NCI-H2029 (cell line): ENCODE measurements at regions not wholly inside any gene's neighbourhood (a gene's known extent, or its start where the extent isn't known, plus 50 kb on each side); places are given as distances from the start of the nearest gene placed in this dataset.

Experiments used
- DNase-seq: peaks from one replicate; lab custom pipeline; 2025; lab: John Stamatoyannopoulos, UW

GRCh38 chr12:130017591-130018449 lies 114.0 kb upstream of the TMEM132D start:
- DNase-seq: no peak

- DNase-seq: no peak
Observed at GRCh38 chr12:130018614-130019013, 114.8 kb upstream of the TMEM132D start.

GRCh38 chr12:130026608-130027176 lies 122.9 kb upstream of the TMEM132D start:
- no peak for DNase-seq

- no peak for DNase-seq
Observed at GRCh38 chr12:130027798-130028197, 124.0 kb upstream of the TMEM132D start.

GRCh38 chr12:130029151-130029550 lies 125.3 kb upstream of the TMEM132D start:
- DNase-seq: no peak

GRCh38 chr12:130031041-130031440 lies 127.2 kb upstream of the TMEM132D start:
- no peak for DNase-seq

GRCh38 chr12:130031571-130032189 lies 127.9 kb upstream of the TMEM132D start:
- peak; percentile 48 for DNase-seq

- DNase-seq: peak; percentile 62
Observed at GRCh38 chr12:130041983-130042812, 120.1 kb upstream of the FZD10 start.

- DNase-seq: peak; percentile 69
Observed at GRCh38 chr12:130043685-130044406, 118.4 kb upstream of the FZD10 start.

- DNase-seq: peak; percentile 92
Observed at GRCh38 chr12:130044991-130045621, 117.2 kb upstream of the FZD10 start.

GRCh38 chr12:130049666-130050065 lies 112.6 kb upstream of the FZD10 start:
- no peak for DNase-seq

- no peak for DNase-seq
Observed at GRCh38 chr12:130051900-130052299, 110.4 kb upstream of the FZD10 start.

GRCh38 chr12:130053651-130054069 lies 108.6 kb upstream of the FZD10 start:
- no peak for DNase-seq

- no peak for DNase-seq
Observed at GRCh38 chr12:130054803-130055202, 107.5 kb upstream of the FZD10 start.

GRCh38 chr12:130058926-130059472 lies 103.3 kb upstream of the FZD10 start:
- DNase-seq: no peak

- no peak for DNase-seq
Observed at GRCh38 chr12:130063866-130064265, 98.4 kb upstream of the FZD10 start.

GRCh38 chr12:130064999-130065398 lies 97.3 kb upstream of the FZD10 start:
- no peak for DNase-seq

GRCh38 chr12:130066742-130067141 lies 95.5 kb upstream of the FZD10 start:
- DNase-seq: no peak

GRCh38 chr12:130068741-130069140 lies 93.5 kb upstream of the FZD10 start:
- no peak for DNase-seq

GRCh38 chr12:130070126-130070611 lies 92.1 kb upstream of the FZD10 start:
- DNase-seq: peak; percentile 74

- no peak for DNase-seq
Observed at GRCh38 chr12:130073721-130074120, 88.5 kb upstream of the FZD10 start.
